DND-41 (cell line): ENCODE measurements at regions not wholly inside any gene's neighbourhood (a gene's known extent, or its start where the extent isn't known, plus 50 kb on each side); places are given as distances from the start of the nearest gene placed in this dataset.

Experiments
- CTCF ChIP-seq: IDR thresholded peaks from 2 replicates; pipeline ENCODE4 v1.5.1; 2012; ENCODE audit warnings: borderline replicate concordance, low read length, moderate library complexity, mild to moderate bottlenecking; ENCODE audit not compliant: poor library complexity, severe bottlenecking; ENCODE audit errors: extremely low read depth
- EZH2 ChIP-seq: IDR thresholded peaks from 3 replicates; pipeline ENCODE4 v1.6.1; 2012; ENCODE audit warnings: borderline replicate concordance, low read depth, mild to moderate bottlenecking, moderate library complexity, low read length, inconsistent platforms; ENCODE audit not compliant: severe bottlenecking

GRCh38 chr6:129943637-129944271, 74.6 kb upstream of the L3MBTL3 start:
- TF ChIP-seq CTCF (no peak), EZH2 (no peak)
